GM12872 (cell line): ENCODE measurements at regions not wholly inside any gene's neighbourhood (a gene's known extent, or its start where the extent isn't known, plus 50 kb on each side); places are given as distances from the start of the nearest gene placed in this dataset.

Source experiments
- TF ChIP-seq, protein P1 (sequence below): IDR thresholded peaks from 3 replicates; pipeline ENCODE4 v1.5.1; 2011; ENCODE audit warnings: low read depth, mild to moderate bottlenecking, low read length, moderate library complexity; ENCODE audit not compliant: insufficient read depth

- TF ChIP-seq, protein P1, sequence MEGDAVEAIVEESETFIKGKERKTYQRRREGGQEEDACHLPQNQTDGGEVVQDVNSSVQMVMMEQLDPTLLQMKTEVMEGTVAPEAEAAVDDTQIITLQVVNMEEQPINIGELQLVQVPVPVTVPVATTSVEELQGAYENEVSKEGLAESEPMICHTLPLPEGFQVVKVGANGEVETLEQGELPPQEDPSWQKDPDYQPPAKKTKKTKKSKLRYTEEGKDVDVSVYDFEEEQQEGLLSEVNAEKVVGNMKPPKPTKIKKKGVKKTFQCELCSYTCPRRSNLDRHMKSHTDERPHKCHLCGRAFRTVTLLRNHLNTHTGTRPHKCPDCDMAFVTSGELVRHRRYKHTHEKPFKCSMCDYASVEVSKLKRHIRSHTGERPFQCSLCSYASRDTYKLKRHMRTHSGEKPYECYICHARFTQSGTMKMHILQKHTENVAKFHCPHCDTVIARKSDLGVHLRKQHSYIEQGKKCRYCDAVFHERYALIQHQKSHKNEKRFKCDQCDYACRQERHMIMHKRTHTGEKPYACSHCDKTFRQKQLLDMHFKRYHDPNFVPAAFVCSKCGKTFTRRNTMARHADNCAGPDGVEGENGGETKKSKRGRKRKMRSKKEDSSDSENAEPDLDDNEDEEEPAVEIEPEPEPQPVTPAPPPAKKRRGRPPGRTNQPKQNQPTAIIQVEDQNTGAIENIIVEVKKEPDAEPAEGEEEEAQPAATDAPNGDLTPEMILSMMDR: no peak
Measured at GRCh38 chr4:75144475-75144874, 211.6 kb downstream of the PARM1 start.

DNA sequence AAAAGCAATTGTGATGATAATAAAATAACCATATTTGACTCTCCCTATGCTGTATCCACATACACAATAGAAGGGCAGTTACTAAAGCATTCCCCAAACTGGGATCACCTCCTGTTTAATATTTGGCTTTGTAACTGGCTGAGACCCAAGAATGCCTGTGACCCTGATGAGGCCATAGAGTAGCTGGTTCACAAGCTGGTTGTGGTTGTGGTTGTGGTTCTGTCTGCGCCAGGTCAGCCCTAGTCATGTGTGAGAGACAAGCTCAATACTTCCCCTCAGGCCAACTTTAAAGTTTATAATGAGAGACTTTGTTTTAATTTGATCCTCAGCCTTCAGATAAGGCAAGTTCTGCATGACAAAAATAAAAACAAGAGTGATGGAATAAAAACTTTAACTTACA is 209.9 kb downstream of the PARM1 start:
- TF ChIP-seq, protein P1: no peak

DNA sequence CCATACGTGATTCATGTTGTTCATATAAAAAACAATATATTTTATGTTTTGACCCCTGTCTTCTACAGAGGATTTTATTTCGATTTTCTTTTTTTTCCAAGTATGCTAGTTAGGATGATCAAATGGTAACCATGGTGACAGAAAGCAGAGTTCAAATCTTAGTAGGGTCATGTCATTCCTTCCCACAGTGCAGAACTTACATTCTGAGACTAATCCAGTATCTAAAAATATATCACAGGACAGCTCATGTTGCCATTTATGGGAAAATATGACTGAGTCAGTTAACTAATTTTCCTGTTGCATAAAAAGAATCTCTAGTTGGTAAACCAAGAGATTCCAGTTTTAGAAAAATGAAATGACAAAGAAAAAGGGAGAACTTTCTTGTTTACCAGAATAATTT is 209.5 kb downstream of the PARM1 start:
- TF ChIP-seq, protein P1: no peak

DNA sequence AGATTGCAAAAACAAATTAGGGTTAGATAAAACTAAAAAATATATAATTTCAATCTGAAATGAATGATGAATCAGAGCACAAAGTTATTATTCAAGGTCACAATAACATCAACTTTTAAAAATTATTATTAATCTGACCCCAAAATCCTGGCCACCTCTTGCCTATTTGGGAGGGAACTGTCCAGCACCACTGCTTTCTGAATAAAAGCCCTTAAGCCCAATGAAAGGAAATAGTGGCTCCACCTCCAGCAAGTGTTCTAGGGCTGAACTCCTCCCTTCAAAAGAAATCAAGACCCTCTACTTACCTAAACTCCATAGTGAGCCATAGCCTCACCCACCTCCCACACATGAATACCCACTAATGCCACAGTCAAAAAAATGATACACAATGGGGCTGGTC is 208.2 kb downstream of the PARM1 start:
- TF ChIP-seq, protein P1: no peak

GRCh38 chr4:75137302-75137701 is 204.4 kb downstream of the PARM1 start:
- TF ChIP-seq, protein P1: no peak

GRCh38 chr4:75135068-75135825 is 202.3 kb downstream of the PARM1 start:
- TF ChIP-seq, protein P1: no peak

DNA sequence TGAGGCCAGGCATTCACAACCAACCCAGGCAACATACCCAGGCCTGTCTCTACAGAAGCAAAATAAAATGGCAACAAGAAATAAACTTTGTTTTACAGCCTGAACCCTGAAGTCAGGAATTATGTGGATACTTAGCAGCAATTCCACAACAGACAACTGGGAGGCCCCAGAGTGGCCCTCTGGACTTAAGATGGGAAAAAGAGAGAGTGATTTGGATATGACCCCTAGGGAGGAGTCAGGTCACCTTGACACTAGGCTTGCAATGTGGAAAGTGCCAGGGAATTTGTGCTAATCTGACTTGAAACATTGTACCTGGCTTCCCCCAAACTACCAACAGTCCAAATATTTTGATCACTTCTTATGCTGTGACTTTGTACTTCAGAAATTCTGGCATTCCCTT is 193.1 kb downstream of the PARM1 start:
- TF ChIP-seq, protein P1: no peak
